CD14-positive monocyte (primary cell): ENCODE measurements at regions not wholly inside any gene's neighbourhood (a gene's known extent, or its start where the extent isn't known, plus 50 kb on each side); places are given as distances from the start of the nearest gene placed in this dataset.

ENCODE experiments used
- DNase-seq, 3 donors: peaks; one replicate each; pipeline ENCODE4 v3.0.0-alpha.2; 2011 to 2022
- H2AFZ ChIP-seq: 2 replicates; pipeline ENCODE4 v1.6.0; 2012; ENCODE audit warnings: mild to moderate bottlenecking, low read depth, low read length, inconsistent platforms; ENCODE audit not compliant: insufficient read depth, poor library complexity, severe bottlenecking
- H3K27ac ChIP-seq, 2 donors: 1 replicate in 1 of 2; 2 replicates in 1 of 2; pipeline ENCODE4 v1.5.1; 2012 to 2013; ENCODE audit warnings: low read length in 2 of 2, control low read depth in 1 of 2, inconsistent platforms in 1 of 2, low read depth in 1 of 2, mild to moderate bottlenecking in 1 of 2
- H3K27me3 ChIP-seq, 2 donors: one replicate each; pipeline versions ENCODE4 v1.6.0 to v1.6.1; 2011 to 2013; ENCODE audit warnings: low read length in 2 of 2; ENCODE audit not compliant: control insufficient read depth in 2 of 2, insufficient read depth in 2 of 2
- H3K36me3 ChIP-seq, 2 donors: replicated peaks in 1 of 2; 1 replicate in 1 of 2; 2 replicates in 1 of 2; pipeline versions ENCODE4 v1.5.1 to v1.6.1; 2012 to 2013; ENCODE audit warnings: low read length in 2 of 2, control low read depth in 1 of 2, inconsistent platforms in 1 of 2, mild to moderate bottlenecking in 1 of 2; ENCODE audit not compliant: insufficient read depth in 2 of 2, control insufficient read depth in 1 of 2
- H3K4me1 ChIP-seq, 2 donors: 1 replicate in 1 of 2; 2 replicates in 1 of 2; pipeline versions ENCODE4 v1.5.1 to v1.6.1; 2012 to 2013; ENCODE audit warnings: low read length in 2 of 2, control low read depth in 1 of 2, inconsistent platforms in 1 of 2, mild to moderate bottlenecking in 1 of 2, moderate library complexity in 1 of 2; ENCODE audit not compliant: insufficient read depth in 2 of 2, control insufficient read depth in 1 of 2
- H3K4me2 ChIP-seq: replicated peaks from 2 replicates; pipeline ENCODE3; 2012; ENCODE audit warnings: low read length, moderate library complexity, mild to moderate bottlenecking; ENCODE audit not compliant: poor library complexity, severe bottlenecking; ENCODE audit errors: extremely low read depth
- H3K4me3 ChIP-seq, 3 experiments: fragments of 200-600 bp in 1 of 3; sonication (generic) in 1 of 3; replicated peaks in 1 of 3; 1 replicate in 2 of 3; 2 replicates in 1 of 3; pipeline ENCODE4 v1.5.1; 2011 to 2013; ENCODE audit warnings: low read length in 3 of 3, mild to moderate bottlenecking in 3 of 3, control low read depth in 2 of 3, low read depth in 2 of 3, inconsistent platforms in 1 of 3, moderate library complexity in 1 of 3
- H3K79me2 ChIP-seq: 2 replicates; pipeline ENCODE4 v1.6.0; 2012; ENCODE audit warnings: mild to moderate bottlenecking, control low read depth, inconsistent platforms, low read length, moderate library complexity; ENCODE audit not compliant: insufficient read depth
- H3K9ac ChIP-seq: 2 replicates; pipeline ENCODE4 v1.6.0; 2017; ENCODE audit warnings: low read length, mild to moderate bottlenecking; ENCODE audit not compliant: insufficient read depth, poor library complexity, severe bottlenecking
- H3K9me3 ChIP-seq, 2 donors: replicated peaks in 1 of 2; 1 replicate in 1 of 2; 2 replicates in 1 of 2; pipeline versions ENCODE4 v1.5.1 to v1.6.1; 2012 to 2013; ENCODE audit warnings: low read length in 2 of 2, control low read depth in 1 of 2; ENCODE audit not compliant: control insufficient read depth in 1 of 2, insufficient read depth in 1 of 2
- H4K20me1 ChIP-seq: 2 replicates; pipeline ENCODE4 v1.6.0; 2012; ENCODE audit warnings: mild to moderate bottlenecking, low read length, control low read depth, moderate library complexity; ENCODE audit not compliant: insufficient read depth
- H3K27ac Mint-ChIP-seq, 7 donors: one replicate each; pipeline ENCODE4 v1.8.0; 2020; ENCODE audit warnings: mild to moderate bottlenecking in 7 of 7, mixed read lengths in 7 of 7, moderate library complexity in 6 of 7, inconsistent platforms in 2 of 7
- H3K27me3 Mint-ChIP-seq, 3 donors: one replicate each; pipeline ENCODE4 v1.8.0; 2021 to 2022; ENCODE audit warnings: low read depth in 3 of 3, mild to moderate bottlenecking in 3 of 3, mixed read lengths in 3 of 3, moderate library complexity in 3 of 3, inconsistent platforms in 1 of 3
- H3K36me3 Mint-ChIP-seq, 2 donors: one replicate each; pipeline ENCODE4 v1.8.0; 2020; ENCODE audit warnings: mixed read lengths in 2 of 2, inconsistent platforms in 1 of 2, mild to moderate bottlenecking in 1 of 2
- H3K4me1 Mint-ChIP-seq: one replicate; pipeline ENCODE4 v1.8.0; 2020; ENCODE audit warnings: mild to moderate bottlenecking, mixed read lengths
- H3K4me3 Mint-ChIP-seq, 2 donors: one replicate each; pipeline ENCODE4 v1.8.0; 2020; ENCODE audit warnings: mild to moderate bottlenecking in 2 of 2, mixed read lengths in 2 of 2, moderate library complexity in 1 of 2
- H3K9me3 Mint-ChIP-seq, 7 donors: one replicate each; pipeline ENCODE4 v1.8.0; 2020 to 2022; ENCODE audit warnings: mixed read lengths in 7 of 7, mild to moderate bottlenecking in 6 of 7, moderate library complexity in 6 of 7, inconsistent platforms in 2 of 7
- WGBS: methylation state at CpG from one replicate; pipeline ENCODE4 v1.1.5; 2013; ENCODE audit warnings: missing lambda C conversion rate; ENCODE audit not compliant: insufficient coverage; 5-methylcytosine and 5-hydroxymethylcytosine counted together
- intact Hi-C, 2 donors: fragments of 100-400 bp; cut with micrococcal nuclease; formaldehyde crosslinking; loops; one replicate each; pipeline versions ENCODE4 v1.15.0 to v1.15.1; 2023
- TF ChIP-seq, protein P1 (sequence below): fragments of 200-600 bp; IDR thresholded peaks from one replicate; pipeline ENCODE4 v1.8.0; 2022; ENCODE audit warnings: antibody characterized with exemption, mild to moderate bottlenecking

DNA sequence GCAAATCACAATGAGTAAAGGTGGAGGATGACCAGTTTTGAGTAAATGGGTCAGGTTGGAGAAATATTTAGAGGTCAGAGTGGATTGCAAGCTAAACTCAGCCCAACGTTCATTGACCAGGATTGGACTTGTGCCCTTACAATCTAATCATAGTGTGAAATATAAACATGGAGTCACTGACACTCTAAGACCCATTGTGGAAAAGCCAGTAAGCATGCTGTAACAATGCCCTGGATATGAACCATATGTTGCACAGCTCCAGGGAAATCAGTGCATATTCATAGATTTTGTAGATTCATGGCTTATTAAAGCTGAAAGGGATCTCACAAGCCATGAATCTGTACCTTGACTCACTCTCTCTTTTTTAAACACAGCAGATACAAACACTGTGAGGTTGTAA is 660.2 kb upstream of the LMCD1 start:
- Mint-ChIP-seq H3K27me3 (no peaks in the 10 kb centered on the region), H3K9me3 (peaks cover 0 to 15% (median 6%) of the 10 kb centered on the region in 7 donors), H3K27ac (no peak overlapping the region), H3K4me1 (no peaks in the 10 kb centered on the region), H3K36me3 (no peaks in the 10 kb centered on the region), H3K4me3 (no peak overlapping the region)
- Histone ChIP-seq H3K4me2 (no peak overlapping the region), H3K9ac (no peak overlapping the region), H3K27me3 (no peaks in the 10 kb centered on the region), H3K36me3 (no peaks in the 10 kb centered on the region), H2AFZ (no peak overlapping the region), H3K4me3 (no peak overlapping the region), H3K9me3 (no peaks in the 10 kb centered on the region), H3K79me2 (no peaks in the 10 kb centered on the region), H3K27ac (no peak overlapping the region), H4K20me1 (no peaks in the 10 kb centered on the region), H3K4me1 (no peaks in the 10 kb centered on the region)
- TF ChIP-seq, protein P1, sequence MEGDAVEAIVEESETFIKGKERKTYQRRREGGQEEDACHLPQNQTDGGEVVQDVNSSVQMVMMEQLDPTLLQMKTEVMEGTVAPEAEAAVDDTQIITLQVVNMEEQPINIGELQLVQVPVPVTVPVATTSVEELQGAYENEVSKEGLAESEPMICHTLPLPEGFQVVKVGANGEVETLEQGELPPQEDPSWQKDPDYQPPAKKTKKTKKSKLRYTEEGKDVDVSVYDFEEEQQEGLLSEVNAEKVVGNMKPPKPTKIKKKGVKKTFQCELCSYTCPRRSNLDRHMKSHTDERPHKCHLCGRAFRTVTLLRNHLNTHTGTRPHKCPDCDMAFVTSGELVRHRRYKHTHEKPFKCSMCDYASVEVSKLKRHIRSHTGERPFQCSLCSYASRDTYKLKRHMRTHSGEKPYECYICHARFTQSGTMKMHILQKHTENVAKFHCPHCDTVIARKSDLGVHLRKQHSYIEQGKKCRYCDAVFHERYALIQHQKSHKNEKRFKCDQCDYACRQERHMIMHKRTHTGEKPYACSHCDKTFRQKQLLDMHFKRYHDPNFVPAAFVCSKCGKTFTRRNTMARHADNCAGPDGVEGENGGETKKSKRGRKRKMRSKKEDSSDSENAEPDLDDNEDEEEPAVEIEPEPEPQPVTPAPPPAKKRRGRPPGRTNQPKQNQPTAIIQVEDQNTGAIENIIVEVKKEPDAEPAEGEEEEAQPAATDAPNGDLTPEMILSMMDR, result no peak
- no peak for DNase-seq
- intact Hi-C loops, result no loop called here
- no CpG with 5 or more reads among the region's 1 CpG for WGBS

DNA sequence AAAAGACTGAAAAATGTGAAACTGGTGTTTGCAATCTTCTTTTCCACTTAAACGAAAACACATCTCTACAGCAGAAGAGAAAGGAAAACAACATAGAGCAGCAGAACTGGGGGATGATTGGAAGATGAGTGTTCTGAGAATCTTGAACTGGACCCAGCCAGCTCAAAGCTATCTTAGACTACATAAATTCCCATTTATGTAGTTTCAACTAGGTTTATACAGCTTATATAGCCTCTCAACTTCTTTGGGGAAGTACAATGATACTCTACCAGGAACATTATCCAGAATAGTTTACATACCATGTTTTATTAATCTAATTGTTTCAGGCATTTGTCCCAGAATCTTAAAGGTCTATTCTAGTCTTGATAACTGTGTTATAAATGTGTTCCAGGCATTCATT is 658.2 kb upstream of the LMCD1 start:
- H3K4me1 ChIP-seq, result no peaks in the 10 kb centered on the region
- H3K9me3 ChIP-seq, result no peaks in the 10 kb centered on the region
- H3K36me3 ChIP-seq, result no peaks in the 10 kb centered on the region
- H3K4me2 ChIP-seq, result no peak overlapping the region
- no CpG with 5 or more reads among the region's 1 CpG for WGBS
- TF ChIP-seq, protein P1, result no peak
- H3K4me3 ChIP-seq, result no peak overlapping the region
- H3K4me1 Mint-ChIP-seq, result no peaks in the 10 kb centered on the region
- intact Hi-C loops, result no loop called here
- H2AFZ ChIP-seq, result no peak overlapping the region
- no peak overlapping the region for H3K4me3 Mint-ChIP-seq
- H3K27me3 Mint-ChIP-seq, result peaks cover 0 to 2% (median 2%) of the 10 kb centered on the region in 3 donors
- H3K27ac ChIP-seq, result no peak overlapping the region
- no peak for DNase-seq
- no peaks in the 10 kb centered on the region for H3K36me3 Mint-ChIP-seq
- no peaks in the 10 kb centered on the region for H3K27me3 ChIP-seq
- peaks cover 0 to 15% (median 6%) of the 10 kb centered on the region in 7 donors for H3K9me3 Mint-ChIP-seq
- no peak overlapping the region for H3K9ac ChIP-seq
- H4K20me1 ChIP-seq, result no peaks in the 10 kb centered on the region
- H3K27ac Mint-ChIP-seq, result no peak overlapping the region
- no peaks in the 10 kb centered on the region for H3K79me2 ChIP-seq
